ENCODE measurements at regions not wholly inside any gene's neighbourhood (a gene's known extent, or its start where the extent isn't known, plus 50 kb on each side); places are given as distances from the start of the nearest gene placed in this dataset.
"Not testable (repeated sequence)": the region's sequence is repeated elsewhere in the genome, so short reads cannot be mapped to it uniquely, and the experiment has no call there.

DNA sequence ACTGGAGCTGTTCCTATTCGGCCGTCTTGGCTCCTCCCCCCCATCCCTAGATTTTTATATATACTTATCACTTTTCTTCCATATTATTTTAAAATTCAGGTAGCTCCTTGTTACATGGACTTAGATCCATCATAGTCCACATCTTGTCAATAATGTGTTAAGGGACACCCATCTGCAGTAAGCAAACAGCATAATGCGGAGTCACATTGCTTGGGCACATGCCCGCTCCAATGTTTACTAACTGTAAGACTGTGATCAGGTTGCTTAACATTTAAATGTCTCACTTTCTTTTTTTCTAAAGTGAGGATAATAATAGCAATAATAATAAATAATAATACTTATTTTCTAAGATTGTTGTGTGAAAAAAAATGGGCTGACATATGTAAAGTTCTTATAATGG lies 303.2 kb upstream of the SOX14 start:
- no peak for DNase-seq (ENCODE audit: low spot score)

DNA sequence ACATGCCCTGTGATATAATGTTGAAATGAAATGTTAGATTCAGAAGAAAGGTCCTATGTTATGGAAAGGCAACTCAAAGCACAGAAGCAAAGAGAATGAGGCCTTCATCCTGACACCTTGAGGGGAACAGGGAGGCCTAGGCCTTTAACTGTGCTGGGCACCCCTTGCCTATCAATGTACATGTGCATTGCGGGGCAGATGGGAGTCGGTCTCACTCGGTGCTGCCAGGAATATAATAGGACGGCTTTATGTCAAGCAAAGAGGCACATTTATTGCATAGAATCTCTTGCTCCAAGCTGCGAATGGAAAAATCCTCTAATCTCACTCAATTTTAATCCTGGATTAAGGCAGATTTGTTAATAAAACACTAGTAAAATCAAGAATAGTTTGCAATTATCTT lies 301.0 kb upstream of the SOX14 start:
- no peak for DNase-seq (ENCODE audit: low spot score)

DNA sequence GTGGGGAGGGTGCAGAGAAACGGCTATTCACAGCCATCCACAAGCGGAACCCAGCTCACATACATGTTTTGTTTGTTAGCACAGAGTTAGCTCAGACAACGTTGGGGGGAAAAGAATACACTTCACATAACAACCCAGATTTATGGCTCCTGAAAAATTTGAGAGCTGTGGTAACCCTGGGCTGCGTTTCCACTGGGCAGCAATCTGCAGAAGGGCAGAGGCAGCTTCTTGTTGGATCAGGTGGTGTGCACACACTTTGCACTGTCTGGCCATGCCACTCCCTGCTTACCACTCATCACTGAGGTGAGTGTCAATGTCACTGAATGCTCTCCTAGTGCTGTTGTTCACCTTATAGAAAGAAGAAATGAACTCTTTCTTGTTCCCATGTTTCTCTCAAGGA lies 299.8 kb upstream of the SOX14 start:
- DNase-seq (ENCODE audit: low spot score), result no peak

DNA sequence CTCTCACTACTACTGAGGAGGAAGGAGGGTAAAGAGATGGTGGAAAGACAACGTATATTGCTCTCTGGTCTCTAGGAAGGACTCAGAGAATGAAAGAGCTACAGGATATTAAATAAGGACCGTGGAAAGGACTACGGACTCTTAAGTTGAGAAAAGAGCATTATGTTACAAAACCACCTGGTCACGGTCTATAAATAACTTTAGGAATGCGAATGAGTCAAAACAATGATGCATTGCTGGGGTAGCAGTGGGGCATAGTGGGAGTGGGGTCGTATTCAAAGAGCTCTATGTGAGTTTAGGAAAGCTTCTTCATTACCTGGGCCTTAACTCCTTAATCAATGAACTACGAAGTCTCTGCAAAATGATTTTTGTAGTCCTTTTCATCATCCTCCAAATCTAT lies 295.7 kb upstream of the SOX14 start:
- no peak for DNase-seq (ENCODE audit: low spot score)

DNA sequence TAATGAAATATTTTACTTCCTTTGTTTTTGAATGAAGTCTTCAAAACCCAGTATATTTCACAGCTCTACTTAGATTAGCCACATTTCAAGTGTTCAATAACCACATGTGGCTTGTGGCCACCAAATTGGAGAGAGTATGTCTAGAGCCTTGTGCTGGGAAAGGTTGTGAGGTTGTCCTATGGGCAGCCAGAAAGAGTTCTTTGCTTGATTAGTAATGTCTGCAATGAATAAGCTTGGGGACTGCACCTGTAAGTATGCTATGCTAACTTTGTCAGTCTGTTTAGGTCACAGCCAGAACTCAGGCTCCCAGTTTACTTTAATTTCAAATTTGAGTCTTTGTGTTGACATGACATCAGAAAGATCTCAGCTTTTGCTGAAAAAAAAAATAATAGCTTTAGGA lies 294.9 kb upstream of the SOX14 start:
- no peak for DNase-seq (ENCODE audit: low spot score)

DNA sequence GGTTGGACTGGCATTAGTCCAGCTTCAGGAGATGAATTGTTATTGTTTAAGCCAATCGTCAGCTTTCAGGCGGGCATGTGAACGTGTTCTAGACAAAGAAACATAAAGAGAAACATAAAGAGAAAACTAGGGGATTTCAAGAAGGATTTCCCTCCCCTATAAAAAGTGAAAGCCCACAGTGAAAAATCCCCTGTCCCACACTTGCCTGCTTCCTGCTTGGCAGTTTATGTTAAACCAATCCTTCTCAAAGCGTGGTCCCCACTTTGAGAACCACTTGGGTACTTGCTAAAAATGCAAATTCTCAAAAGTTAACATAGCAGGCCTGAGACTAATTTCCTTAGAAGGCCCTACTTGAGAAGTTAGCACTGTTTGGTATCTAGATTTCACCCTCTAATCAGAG lies 293.0 kb upstream of the SOX14 start:
- DNase-seq (ENCODE audit: low spot score), result no peak

DNA sequence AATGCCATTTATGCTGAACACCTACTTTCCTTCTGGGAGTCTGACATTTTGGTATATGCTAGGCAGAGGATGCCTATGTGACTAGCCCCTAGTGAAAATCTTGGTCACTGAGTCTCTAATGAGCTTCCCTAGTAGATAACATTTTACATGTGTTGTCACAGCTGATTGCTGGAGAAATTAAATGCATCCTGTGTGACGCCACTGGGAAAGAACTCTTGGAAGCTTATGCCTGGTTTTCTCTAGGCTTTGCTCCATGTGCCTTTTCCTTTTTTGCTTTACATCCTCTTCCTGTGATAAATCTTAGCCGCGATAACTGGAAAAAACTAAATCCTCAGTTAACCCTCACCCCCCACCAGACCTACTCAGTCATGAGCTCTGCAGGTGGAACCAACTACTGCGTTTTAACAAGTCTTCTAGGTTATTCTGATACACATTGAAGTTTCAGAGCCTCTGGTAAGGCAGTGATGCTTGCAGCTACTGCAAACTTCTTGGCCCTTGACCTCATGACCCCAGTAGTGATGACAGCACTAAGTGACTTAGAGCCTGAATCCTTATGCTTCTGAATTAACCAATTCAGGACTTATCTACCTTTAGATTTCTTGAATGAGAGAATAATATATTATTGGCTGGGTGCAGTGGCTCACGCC lies 292.4 kb upstream of the SOX14 start:
- no peak for DNase-seq (ENCODE audit: low spot score)

DNA sequence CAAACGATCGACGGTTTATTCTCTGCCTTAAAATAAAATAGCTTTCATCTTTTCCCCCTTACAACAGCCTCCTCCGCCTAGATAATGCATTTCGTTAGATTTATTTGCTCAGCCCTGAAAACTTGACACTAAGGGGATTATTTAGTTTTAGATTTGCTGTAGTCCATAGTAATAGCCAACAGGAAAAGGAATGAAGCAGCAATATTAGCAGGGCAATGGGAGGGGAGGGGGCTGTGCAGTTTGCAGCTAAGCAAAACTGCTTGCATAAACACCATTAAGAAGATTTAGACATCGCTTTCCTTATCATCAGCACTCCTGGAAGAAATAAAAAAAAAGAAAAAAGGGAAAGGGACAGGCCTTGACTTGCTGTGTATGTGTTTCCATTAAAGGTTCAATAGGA lies 286.5 kb upstream of the SOX14 start:
- DNase-seq (ENCODE audit: low spot score), result no peak

DNA sequence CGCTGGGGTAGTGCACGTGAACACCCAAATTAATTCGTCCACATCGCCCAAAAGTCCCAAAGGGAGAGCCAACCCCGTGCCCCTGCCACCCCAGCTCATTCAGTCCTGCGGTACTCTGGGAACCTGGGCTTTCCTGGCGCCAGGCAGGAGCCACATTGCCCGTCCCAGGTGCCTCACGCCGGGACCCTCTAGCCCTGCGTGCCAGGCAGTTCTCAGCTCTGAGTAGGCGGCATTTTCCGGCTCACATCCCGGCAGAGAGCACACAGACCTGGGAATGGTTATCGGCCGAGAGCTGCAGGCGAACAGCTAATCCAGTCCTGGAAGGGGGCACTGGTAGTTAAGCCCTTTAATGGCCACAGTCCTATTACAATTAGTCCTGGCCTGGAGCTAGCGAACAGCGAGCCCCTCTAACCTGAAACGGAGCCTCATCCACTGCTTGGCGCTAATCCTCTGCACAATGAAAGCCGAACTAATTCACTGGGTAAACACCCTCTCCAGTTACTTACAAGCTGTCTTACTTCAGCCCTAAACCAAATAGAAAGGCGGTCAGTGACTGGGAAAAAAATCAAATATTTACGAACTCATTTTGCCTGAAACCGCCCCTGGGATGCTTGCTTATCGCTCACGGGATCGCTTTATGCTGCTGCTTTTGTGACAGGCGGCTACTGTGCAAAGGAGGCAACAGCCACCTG lies 254.6 kb upstream of the SOX14 start:
- no peak for DNase-seq (ENCODE audit: low spot score)

DNA sequence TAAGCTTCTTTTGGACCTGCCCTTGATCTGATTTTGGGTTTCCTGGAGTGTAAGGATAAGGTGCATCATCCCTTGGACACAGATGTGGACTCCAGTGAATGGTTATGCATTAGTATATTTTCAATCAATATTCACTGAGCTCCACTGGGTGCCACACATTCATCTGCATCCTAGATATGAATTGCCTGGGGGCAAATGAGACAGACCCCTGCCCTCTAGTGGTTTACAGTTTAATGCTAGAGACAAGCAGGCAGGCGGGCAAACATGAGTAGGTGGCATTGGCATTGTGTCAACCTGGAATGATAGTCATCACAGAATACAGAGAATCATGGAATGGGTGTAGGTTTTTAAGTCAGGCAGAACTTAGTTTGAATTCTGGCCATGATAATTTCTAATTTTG lies 252.5 kb upstream of the SOX14 start:
- DNase-seq (ENCODE audit: low spot score), result no peak

DNA sequence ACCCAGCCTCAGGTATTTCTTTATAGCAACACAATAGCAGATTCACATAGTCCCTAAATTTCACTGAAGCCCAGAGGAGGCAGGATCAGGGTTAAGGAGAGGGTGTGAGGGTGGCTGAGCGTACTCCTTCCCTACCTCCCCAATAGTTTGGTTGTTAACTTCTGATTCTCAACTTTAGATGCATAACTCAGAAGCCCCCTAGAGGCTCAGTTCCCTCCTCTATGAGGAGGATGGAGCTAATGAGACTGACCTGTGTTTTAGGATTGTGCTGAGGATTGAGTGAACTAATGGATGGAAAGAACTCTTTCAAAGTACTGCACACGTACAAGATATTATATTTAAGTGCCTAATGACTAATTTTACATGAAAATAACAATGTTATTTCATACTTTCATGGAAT lies 249.3 kb upstream of the SOX14 start:
- DNase-seq (ENCODE audit: low spot score), result no peak

DNA sequence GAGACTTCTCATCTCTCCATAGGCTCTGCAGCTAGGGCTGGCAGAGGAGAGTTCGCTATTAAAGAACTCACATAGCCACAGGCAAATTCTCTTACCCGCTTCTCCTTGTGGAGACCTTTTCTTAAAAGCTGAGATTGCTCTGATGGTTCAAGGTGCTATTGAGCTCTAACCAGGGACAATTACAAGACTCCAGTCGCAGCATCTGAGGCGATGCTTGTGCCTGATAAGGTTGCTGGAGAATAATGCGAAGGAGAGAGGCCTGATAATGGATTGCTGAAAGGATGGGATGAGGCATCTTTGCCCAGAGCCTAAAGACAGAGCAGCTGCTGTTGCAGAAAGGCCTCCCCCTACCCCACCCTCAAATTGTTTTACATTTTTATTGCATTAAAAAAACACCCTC lies 244.5 kb upstream of the SOX14 start:
- no peak for DNase-seq (ENCODE audit: low spot score)

DNA sequence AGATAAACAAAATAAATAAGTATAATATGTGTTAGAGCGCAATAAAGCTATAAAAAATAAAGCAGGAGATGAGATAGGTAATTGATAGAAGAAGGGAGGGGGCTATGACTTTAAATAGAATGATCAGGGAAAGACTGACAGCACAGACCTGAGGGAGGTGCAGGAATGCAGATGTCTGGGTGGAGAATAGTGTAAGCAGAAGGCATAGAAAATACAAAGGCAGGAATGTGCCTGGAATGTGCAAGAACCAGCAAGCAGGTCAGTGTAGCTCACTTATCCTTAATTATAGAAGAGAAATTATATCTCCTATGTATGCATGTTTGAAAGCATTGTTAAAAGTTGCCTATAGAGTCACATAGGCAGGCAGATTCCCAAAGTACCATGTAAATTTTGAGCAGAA lies 239.4 kb upstream of the SOX14 start:
- no peak for DNase-seq (ENCODE audit: low spot score)

DNA sequence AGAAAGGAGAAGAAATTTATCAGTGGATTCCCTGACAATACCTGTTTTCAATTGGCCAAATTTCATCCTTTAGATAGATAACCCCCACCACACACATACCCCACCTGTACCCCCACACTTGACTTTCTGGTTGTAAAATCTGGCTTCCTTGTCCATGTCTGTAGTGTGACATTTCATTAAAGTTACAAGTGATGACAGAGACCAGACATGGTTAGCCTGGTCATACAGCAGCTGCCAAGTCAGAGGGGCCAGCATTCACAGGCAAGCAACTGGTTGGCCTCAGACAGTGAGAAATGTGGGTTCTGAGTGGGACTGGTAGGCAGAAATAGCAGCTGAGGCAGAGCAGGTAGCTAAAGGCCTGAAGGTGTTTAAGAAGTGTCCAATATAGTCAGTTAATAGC lies 238.6 kb upstream of the SOX14 start:
- DNase-seq (ENCODE audit: low spot score), result no peak

DNA sequence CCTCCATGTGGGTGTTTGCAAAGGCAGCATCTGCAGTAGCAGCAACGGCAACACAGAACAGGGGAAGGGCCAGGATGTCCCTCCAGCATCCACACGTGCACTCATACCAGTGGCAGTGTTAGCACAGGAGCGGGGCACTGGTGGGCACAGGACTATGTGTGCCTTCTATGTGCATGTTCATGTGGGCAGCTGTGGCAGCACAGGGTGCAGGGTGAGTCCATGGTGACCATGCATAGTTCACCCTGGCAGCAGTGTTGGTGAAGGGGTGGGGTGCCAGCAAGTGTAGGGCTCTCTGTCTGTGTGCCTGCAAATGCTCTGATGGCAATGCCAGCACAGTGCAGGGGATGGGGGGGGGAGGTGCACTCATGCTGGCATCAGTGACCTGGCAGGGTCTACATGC lies 222.1 kb upstream of the SOX14 start:
- DNase-seq (ENCODE audit: low spot score), result no peak

DNA sequence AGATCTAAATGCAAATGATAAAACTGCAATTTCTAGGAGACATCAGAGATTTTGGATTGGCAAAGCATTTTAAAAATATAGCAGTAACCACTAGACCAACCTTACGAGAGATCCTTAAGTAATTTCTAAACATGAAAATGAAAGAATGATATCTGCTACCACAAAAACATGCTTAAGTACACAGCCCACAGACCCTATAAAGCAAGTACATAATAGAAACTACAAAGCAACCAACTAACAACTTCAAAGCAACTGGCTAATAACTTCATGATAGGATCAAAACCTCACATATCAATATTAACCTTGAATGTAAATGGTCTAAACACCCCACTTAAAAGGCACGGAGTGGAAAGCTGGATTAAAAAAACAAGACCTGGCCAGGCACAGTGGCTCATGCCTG lies 209.9 kb upstream of the SOX14 start:
- DNase-seq (ENCODE audit: low spot score), result no peak

DNA sequence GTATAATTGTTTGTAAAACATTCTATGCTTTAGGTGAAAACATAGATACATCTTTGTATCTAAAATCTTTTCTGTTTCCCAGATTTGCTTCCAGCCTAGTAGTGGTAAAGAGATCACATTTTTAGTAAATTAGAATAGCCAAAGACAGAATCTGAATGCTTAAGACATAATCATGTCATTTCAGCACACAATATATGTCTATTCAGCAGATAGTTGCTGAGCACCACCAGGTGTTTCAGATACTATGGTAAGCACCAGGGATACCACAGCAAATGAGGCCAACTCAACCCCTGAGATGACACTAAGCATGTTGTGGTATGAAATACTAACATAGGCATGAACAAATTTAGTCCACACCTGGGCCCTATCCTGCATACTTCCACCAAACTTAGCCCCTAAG lies 195.2 kb upstream of the SOX14 start:
- DNase-seq (ENCODE audit: low spot score), result no peak

DNA sequence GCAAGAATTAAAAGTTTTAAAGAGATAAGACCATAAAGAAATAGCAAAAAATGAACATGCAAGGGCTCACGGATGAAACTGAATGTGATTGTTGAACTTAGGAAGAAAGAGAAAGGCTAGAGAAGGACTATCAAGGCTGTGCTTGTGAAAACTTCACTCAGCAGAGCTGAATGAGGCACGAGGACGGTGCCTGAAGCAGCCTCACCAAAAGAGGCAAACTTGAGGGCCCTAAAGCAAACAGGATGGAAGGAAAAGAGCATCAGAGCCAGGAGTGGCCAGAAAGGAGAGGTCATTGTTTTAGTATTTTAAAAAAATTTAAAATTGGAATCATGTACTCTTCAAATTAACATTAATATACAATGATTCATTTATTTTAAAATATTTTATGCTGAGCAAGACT lies 191.2 kb upstream of the SOX14 start:
- DNase-seq (ENCODE audit: low spot score), result no peak

DNA sequence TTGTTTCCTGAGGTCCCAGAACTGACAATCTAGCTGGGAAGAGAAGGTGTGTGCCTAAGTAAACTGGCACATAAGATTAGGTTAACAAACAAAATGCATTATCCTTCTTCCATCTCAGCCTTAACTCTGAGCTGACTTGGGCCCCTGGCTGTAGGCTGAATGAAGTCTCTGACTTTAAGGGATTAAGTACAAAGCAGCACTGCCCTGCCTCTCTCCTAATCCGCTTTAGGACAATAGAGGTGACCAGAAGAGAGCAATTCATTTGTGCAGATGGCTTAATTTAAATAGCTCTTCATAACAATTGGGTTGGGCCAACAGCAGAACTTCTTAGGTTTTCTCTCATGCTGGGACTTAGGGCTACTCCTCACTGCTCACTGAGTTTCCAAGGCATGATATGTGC lies 181.6 kb upstream of the SOX14 start:
- no peak for DNase-seq (ENCODE audit: low spot score)

DNA sequence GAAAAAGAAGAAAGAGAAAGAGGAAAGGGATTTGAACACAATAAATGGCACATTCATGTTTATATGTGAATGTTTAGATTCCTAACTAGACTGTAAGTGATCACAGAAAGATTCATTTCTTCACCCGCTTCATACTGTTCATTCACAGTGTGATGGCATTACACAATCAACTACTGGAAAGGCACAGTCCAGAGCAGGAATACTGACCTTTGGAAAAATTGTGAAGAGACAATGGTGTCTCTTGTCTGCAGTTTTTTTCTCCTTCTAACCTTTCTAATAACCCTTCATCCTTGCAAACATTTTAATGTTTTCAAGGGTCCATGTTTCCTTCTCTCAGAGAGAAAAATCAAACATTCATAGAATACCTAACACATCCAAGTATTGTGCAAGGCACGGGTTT lies 180.9 kb upstream of the SOX14 start:
- no peak for DNase-seq (ENCODE audit: low spot score)

DNA sequence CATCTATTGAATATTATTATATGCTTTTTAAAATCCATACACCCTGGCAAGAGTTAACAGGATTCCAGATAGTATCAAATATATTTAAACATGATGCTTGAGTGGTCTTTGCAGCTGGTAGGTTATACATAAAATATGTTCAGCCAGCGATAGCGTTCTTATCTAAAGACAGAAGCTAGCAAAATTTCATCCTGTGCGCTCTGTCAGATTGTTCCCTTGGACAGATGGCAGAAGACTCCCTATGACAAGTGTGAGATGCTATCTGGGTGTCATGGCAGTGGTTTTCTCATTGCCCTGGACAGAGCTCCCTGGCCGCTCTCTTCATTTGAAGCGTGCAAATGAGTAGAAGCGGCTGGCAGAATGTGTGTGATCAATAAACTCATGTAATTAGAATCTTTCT lies 175.2 kb upstream of the SOX14 start:
- no peak for DNase-seq (ENCODE audit: low spot score)

DNA sequence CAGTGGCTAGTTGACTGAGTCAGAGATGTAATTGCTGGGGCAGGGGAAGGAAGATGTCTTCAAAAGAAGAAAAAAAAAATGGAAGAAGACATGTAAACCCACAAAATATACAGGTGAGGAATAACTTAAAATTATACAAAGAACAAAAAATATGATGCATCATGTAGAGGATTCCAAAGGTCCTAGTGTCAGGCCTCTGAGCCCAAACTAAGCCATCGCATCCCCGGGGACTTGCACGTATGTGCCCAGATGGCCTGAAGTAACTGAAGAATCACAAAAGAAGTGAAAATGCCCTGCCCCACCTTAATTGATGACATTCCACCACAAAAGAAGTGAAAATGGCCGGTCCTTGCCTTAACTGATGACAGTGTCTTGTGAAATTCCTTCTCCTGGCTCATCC lies 168.7 kb upstream of the SOX14 start:
- DNase-seq (ENCODE audit: low spot score), result not testable (repeated sequence)

DNA sequence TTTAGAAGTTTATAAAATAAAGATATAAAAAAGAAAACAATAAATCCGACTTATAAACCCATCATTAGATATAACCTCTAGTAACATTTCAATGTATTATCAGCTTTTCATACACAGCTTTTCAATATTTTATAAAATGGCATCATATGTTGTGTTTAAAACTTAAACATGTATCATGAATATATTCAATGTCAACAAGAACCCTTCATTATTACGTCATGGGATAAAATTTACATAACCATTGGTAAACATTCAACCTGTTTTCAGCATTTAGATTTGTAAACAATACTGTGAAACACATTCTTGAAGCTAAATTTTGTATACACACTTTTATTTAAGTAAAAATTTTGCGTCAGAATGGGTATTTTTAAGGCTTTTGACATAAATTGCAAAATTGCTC lies 153.4 kb upstream of the SOX14 start:
- DNase-seq (ENCODE audit: low spot score), result no peak

DNA sequence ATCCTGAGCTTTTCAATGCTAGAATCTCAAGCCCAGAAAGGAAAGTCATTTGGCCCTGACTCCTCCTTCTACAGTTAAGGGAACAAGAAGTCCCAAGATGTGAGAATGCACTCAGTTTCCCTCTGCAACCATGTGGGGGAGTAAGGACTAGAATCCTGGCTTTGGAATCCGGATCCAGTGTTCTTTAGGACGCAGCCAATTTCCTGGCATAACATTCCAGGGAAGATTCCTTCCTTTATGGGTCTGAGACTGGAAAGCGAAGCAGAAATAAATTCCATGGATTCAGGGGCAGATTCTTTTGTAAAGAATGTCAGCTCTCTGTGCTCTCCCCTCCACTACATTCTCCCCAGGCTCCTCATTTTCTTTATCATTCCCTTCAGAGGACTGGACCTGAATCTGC lies 151.8 kb upstream of the SOX14 start:
- DNase-seq (ENCODE audit: low spot score), result no peak
